Liver (tissue), 3 donors: ENCODE measurements at regions not wholly inside any gene's neighbourhood (a gene's known extent, or its start where the extent isn't known, plus 50 kb on each side); places are given as distances from the start of the nearest gene placed in this dataset.

Experiments
- CTCF ChIP-seq: fragments of 150-350 bp; IDR thresholded peaks from 2 replicates; pipeline ENCODE4 v1.5.1; 2017; ENCODE audit warnings: improper control_type of control experiment, low read depth, low read length; ENCODE audit not compliant: missing input control
- EGR1 ChIP-seq, 2 donors: IDR thresholded peaks; 2 replicates each; pipeline ENCODE4 v1.6.1; 2016 to 2018; ENCODE audit warnings: antibody characterized with exemption in 2 of 2, low read depth in 2 of 2
- FOXA1 ChIP-seq: IDR thresholded peaks from 2 replicates; pipeline ENCODE4 v1.6.1; 2016; ENCODE audit warnings: antibody characterized with exemption
- GABPA ChIP-seq, 2 donors: IDR thresholded peaks in 1 of 2; conservative IDR thresholded peaks in 1 of 2; 2 replicates each; pipeline ENCODE4 v1.6.1; 2016; ENCODE audit warnings: antibody characterized with exemption in 2 of 2, mild to moderate bottlenecking in 1 of 2, moderate library complexity in 1 of 2
- MAX ChIP-seq: IDR thresholded peaks from 2 replicates; pipeline ENCODE4 v1.6.1; 2016; ENCODE audit warnings: antibody characterized with exemption
- RAD21 ChIP-seq, 2 donors: IDR thresholded peaks; 2 replicates each; pipeline ENCODE4 v1.6.1; 2016; ENCODE audit warnings: antibody characterized with exemption in 2 of 2, mild to moderate bottlenecking in 2 of 2
- REST ChIP-seq: IDR thresholded peaks from 2 replicates; pipeline ENCODE4 v1.6.1; 2016; ENCODE audit warnings: antibody characterized with exemption, mild to moderate bottlenecking
- SP1 ChIP-seq: IDR thresholded peaks from 2 replicates; pipeline ENCODE4 v1.6.1; 2018; ENCODE audit warnings: antibody characterized with exemption, mild to moderate bottlenecking
- TAF1 ChIP-seq: conservative IDR thresholded peaks from 2 replicates; pipeline ENCODE4 v1.6.1; 2016; ENCODE audit warnings: antibody characterized with exemption, mild to moderate bottlenecking
- YY1 ChIP-seq: IDR thresholded peaks from 2 replicates; pipeline ENCODE4 v1.6.1; 2016; ENCODE audit warnings: antibody characterized with exemption, mild to moderate bottlenecking
- donor health status: healthy.
- donor health status: healthy.

GRCh38 chr5:5688925-5689310, 266.4 kb downstream of the ICE1 start:
- no peak for TF ChIP-seq TAF1
- no peak for TF ChIP-seq CTCF
- no peak for TF ChIP-seq MAX
- no peak for TF ChIP-seq RAD21 (IDR thresholded peaks at IDR 0.05)
- no peak for TF ChIP-seq EGR1 (IDR thresholded peaks at IDR 0.05; ENCODE audit: low read depth in 2 of 2)
- TF ChIP-seq YY1: no peak
- no peak for TF ChIP-seq FOXA1
- no peak for TF ChIP-seq GABPA (IDR thresholded peaks at IDR 0.05 in 1 of 2, conservative IDR thresholded peaks at IDR 0.05 in 1 of 2)
- no peak for TF ChIP-seq REST
- TF ChIP-seq SP1: no peak
